GM12878 (cell line): ENCODE measurements at regions not wholly inside any gene's neighbourhood (a gene's known extent, or its start where the extent isn't known, plus 50 kb on each side); places are given as distances from the start of the nearest gene placed in this dataset.

Source experiments
- ATAC-seq: fragments of 200-7000 bp; cut with Tn5 transposase; 3 replicates; pipeline ENCODE4 v1.9.1; 2020; ENCODE audit warnings: mild to moderate bottlenecking, moderate library complexity
- BruUV-seq: library from RNA; stranded (reverse); fragments of 400-500 nt; replicated peaks from 2 replicates; lab custom pipeline; 2021; lab: Mats Ljungman, UMichigan
- CTCF ChIA-PET: fragments of 300-600 bp; sonication (Branson Sonifier 250); formaldehyde crosslinking; extraction: SDS; loops from one replicate; lab custom pipeline; 2021; ENCODE audit warnings: inconsistent platforms; lab: Yijun Ruan, JAX
- POLR2A ChIA-PET: fragments of 350-600 bp; formaldehyde crosslinking; extraction: SDS; loops from one replicate; lab custom pipeline; 2021; ENCODE audit warnings: inconsistent platforms; lab: Charles Lee
- RAD21 ChIA-PET: fragments of 300-600 bp; sonication (Branson Sonifier 250); formaldehyde crosslinking; loops from one replicate; lab custom pipeline; 2023; ENCODE audit warnings: antibody characterized with exemption; ENCODE audit not compliant: unreplicated experiment; lab: Charles Lee
- SMC1A ChIA-PET: fragments of 300-600 bp; sonication (Branson Sonifier 250); formaldehyde crosslinking; loops from one replicate; lab custom pipeline; 2023; ENCODE audit not compliant: unreplicated experiment, uncharacterized antibody; lab: Charles Lee
- DNase-seq: peaks from one replicate; pipeline ENCODE4 v3.0.0-alpha.2; 2011; ENCODE audit warnings: low read depth, low spot score
- FAIRE-seq: peaks from 3 replicates; lab custom pipeline; 2011; peaks lifted over from hg19 to GRCh38; lab: Jason Lieb, UNC
- H2AFZ ChIP-seq: 2 replicates; pipeline ENCODE4 v1.6.0; 2011; ENCODE audit warnings: low read depth, low read length, control low read depth; ENCODE audit not compliant: control insufficient read depth
- H3K27ac ChIP-seq: 2 replicates; pipeline ENCODE4 v1.5.1; 2011; ENCODE audit warnings: control low read depth; ENCODE audit not compliant: control insufficient read depth, insufficient read depth
- H3K27me3 ChIP-seq, 2 experiments: replicated peaks in 1 of 2; 2 replicates each; pipeline versions ENCODE4 v1.6.0 to v1.6.1; 2011; ENCODE audit warnings: low read length in 1 of 2; ENCODE audit not compliant: control insufficient read depth in 2 of 2, insufficient read depth in 2 of 2
- H3K36me3 ChIP-seq, 2 experiments: 2 replicates each; pipeline ENCODE4 v1.5.1; 2011; ENCODE audit warnings: low read length in 1 of 2; ENCODE audit not compliant: control insufficient read depth in 2 of 2, insufficient read depth in 2 of 2
- H3K4me1 ChIP-seq: 2 replicates; pipeline ENCODE4 v1.6.1; 2011; ENCODE audit warnings: mild to moderate bottlenecking, low read length, moderate library complexity, mixed read lengths; ENCODE audit not compliant: control insufficient read depth, insufficient read depth
- H3K4me2 ChIP-seq: 2 replicates; pipeline ENCODE4 v1.6.0; 2011; ENCODE audit warnings: control low read depth; ENCODE audit not compliant: control insufficient read depth, insufficient read depth
- H3K4me3 ChIP-seq: fragments of 200-600 bp; sonication (generic); 2 replicates; pipeline ENCODE4 v1.5.1; 2016
- H3K79me2 ChIP-seq: 2 replicates; pipeline ENCODE4 v1.6.0; 2011; ENCODE audit warnings: low read length; ENCODE audit not compliant: control insufficient read depth, insufficient read depth
- H3K9ac ChIP-seq: 2 replicates; pipeline ENCODE4 v1.8.0; 2011; ENCODE audit warnings: low read length, control low read depth, mixed read lengths; ENCODE audit not compliant: control insufficient read depth, insufficient read depth
- H3K9me3 ChIP-seq: replicated peaks from 3 replicates; pipeline ENCODE4 v1.5.1; 2011; ENCODE audit warnings: mild to moderate bottlenecking, low read length; ENCODE audit not compliant: control insufficient read depth, insufficient read depth
- H4K20me1 ChIP-seq: 2 replicates; pipeline ENCODE4 v1.6.0; 2011; ENCODE audit not compliant: control insufficient read depth, insufficient read depth
- CHD1 ChIP-seq: IDR thresholded peaks from 2 replicates; pipeline ENCODE4 v1.6.1; 2012; ENCODE audit warnings: low read depth, low read length, improper control_type of control experiment
- CHD4 ChIP-seq: fragments of 200-600 bp; sonication (generic); IDR thresholded peaks from 2 replicates; pipeline ENCODE4 v1.6.1; 2016; ENCODE audit warnings: mild to moderate bottlenecking
- ESRRA ChIP-seq: IDR thresholded peaks from 2 replicates; pipeline ENCODE4 v1.6.1; 2012; ENCODE audit warnings: mild to moderate bottlenecking, low read length, improper control_type of control experiment
- HDGF ChIP-seq: fragments of 450-650 bp; IDR thresholded peaks from 2 replicates; pipeline ENCODE4 v1.6.1; 2016; ENCODE audit warnings: antibody characterized with exemption
- MTA2 ChIP-seq: fragments of 450-650 bp; IDR thresholded peaks from 2 replicates; pipeline ENCODE4 v1.6.1; 2016; ENCODE audit warnings: low read depth, mild to moderate bottlenecking, moderate library complexity
- PAX8 ChIP-seq: fragments of 450-650 bp; IDR thresholded peaks from 2 replicates; pipeline ENCODE4 v1.6.1; 2017; ENCODE audit warnings: mild to moderate bottlenecking, moderate library complexity
- PML ChIP-seq: IDR thresholded peaks from 2 replicates; pipeline ENCODE4 v1.6.1; 2012; ENCODE audit warnings: low read length, inconsistent platforms
- POLR2AphosphoS2 ChIP-seq: IDR thresholded peaks from 2 replicates; pipeline ENCODE4 v1.6.1; 2011; ENCODE audit warnings: low read depth, mild to moderate bottlenecking, low read length, improper control_type of control experiment, moderate library complexity
- ZBTB11 ChIP-seq: fragments of 450-650 bp; formaldehyde crosslinking; IDR thresholded peaks from 2 replicates; pipeline ENCODE4 v1.5.0; 2022; ENCODE audit warnings: mild to moderate bottlenecking, missing genetic modification characterization
- ZNF24 ChIP-seq: fragments of 450-650 bp; IDR thresholded peaks from 2 replicates; pipeline ENCODE4 v1.6.1; 2017; ENCODE audit warnings: antibody characterized with exemption, mild to moderate bottlenecking
- WGBS: methylation state at CpG from one replicate; pipeline ENCODE4 v1.1.6; 2016; ENCODE audit warnings: low lambda C conversion rate; ENCODE audit not compliant: insufficient replicate concordance, insufficient coverage; ENCODE audit errors: missing lambda C conversion rate; 5-methylcytosine and 5-hydroxymethylcytosine counted together
- in situ Hi-C: fragments of 300-500 bp; cut with MboI; formaldehyde crosslinking; loops from 9 replicates; pipeline ENCODE4 v1.14.3; 2018; ENCODE audit warnings: mixed read lengths
- intact Hi-C: fragments of 100-400 bp; cut with micrococcal nuclease; formaldehyde crosslinking; loops from one replicate; pipeline ENCODE4 v1.14.2; 2022; ENCODE audit not compliant: unreplicated experiment
- TF ChIP-seq, protein P1 (sequence below): IDR thresholded peaks from 2 replicates; pipeline ENCODE4 v1.6.1; 2011; ENCODE audit warnings: low read depth, mild to moderate bottlenecking, low read length, moderate library complexity, borderline replicate concordance; ENCODE audit errors: extremely low read depth

DNA sequence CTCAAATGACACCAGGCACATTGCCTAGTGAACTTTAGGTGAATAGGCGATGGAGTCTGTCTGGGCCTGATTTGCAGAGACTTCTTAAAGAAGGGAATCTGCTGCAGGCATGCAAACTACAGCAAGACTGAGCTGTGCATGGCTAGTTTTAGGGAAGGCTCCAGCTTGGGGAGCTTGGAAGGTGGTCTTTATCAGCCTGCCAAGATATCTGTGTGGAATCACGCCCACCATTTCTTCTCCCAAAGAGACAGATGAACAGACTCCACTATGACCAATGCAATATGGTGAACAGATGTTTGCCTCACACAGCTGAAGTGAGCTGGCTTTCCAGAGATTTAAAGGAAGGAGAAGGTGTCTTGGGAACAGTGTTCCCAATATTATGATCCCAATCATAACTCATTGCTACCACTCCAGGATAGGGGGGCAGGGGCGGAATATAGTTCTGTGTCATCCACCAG is 129.0 kb upstream of the HMHB1 start:
- ATAC-seq, result no peak

GRCh38 chr5:143682246-143682905 is 129.6 kb upstream of the HMHB1 start:
- CTCF ChIA-PET, result interaction anchor here (0.6 to 3.0 kb wide), 9 partner anchors 8 to 722 kb away, joined by 3 to 13 read pairs (median 3); no protein-coding TSS in a partner anchor
- no peak for DNase-seq
- POLR2A ChIA-PET, result interaction anchor here (0.7 to 1.0 kb wide), 2 partner anchors 11 to 23 kb away, joined by 4 read pairs; no protein-coding TSS in a partner anchor
- in situ Hi-C loops, result no loop called here
- no peaks in the 10 kb centered on the region for H3K27me3 ChIP-seq
- no peak for ATAC-seq
- H3K9me3 ChIP-seq, result no peaks in the 10 kb centered on the region
- no peak for FAIRE-seq
- no peaks in the 10 kb centered on the region for H3K4me1 ChIP-seq
- no peak overlapping the region for H3K4me3 ChIP-seq
- RAD21 ChIA-PET, result interaction anchor here (1.2 to 1.6 kb wide), 3 partner anchors 9 to 278 kb away, joined by 3 to 4 read pairs (median 3); no protein-coding TSS in a partner anchor
- no TSS peak for BruUV-seq
- no peaks in the 10 kb centered on the region for H3K36me3 ChIP-seq
- intact Hi-C loops, result no loop called here
- no peaks in the 10 kb centered on the region for H3K79me2 ChIP-seq
- SMC1A ChIA-PET, result interaction anchor here (0.6 to 2.3 kb wide), 14 partner anchors 8 to 568 kb away, joined by 3 to 10 read pairs (median 3); no protein-coding TSS in a partner anchor
- no peaks in the 10 kb centered on the region for H4K20me1 ChIP-seq
- 100% methylated on average over 2 of the region's 2 CpGs for WGBS
- no peak overlapping the region for H3K4me2 ChIP-seq
- no peak overlapping the region for H3K27ac ChIP-seq
- no peak overlapping the region for H3K9ac ChIP-seq
- H2AFZ ChIP-seq, result no peak overlapping the region
- TF ChIP-seq ZBTB11 (no peak), ZNF24 (no peak), CHD1 (no peak)

More for the DNA sequence above, 129.0 kb upstream of the HMHB1 start:
- no peak for TF ChIP-seq HDGF
- TF ChIP-seq PAX8, result no peak
- TF ChIP-seq, protein P1, sequence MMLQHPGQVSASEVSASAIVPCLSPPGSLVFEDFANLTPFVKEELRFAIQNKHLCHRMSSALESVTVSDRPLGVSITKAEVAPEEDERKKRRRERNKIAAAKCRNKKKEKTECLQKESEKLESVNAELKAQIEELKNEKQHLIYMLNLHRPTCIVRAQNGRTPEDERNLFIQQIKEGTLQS, result no peak
- no peak for TF ChIP-seq CHD4
- TF ChIP-seq PML, result no peak
- TF ChIP-seq POLR2AphosphoS2, result no peak
- TF ChIP-seq ESRRA, result no peak
- TF ChIP-seq MTA2, result no peak
- ChIA-PET CTCF (interaction anchor here (0.7 to 3.0 kb wide), 8 partner anchors 8 to 723 kb away, joined by 3 to 13 read pairs (median 3); no protein-coding TSS in a partner anchor), POLR2A (interaction anchor here (0.7 to 1.0 kb wide), 2 partner anchors 11 to 24 kb away, joined by 4 read pairs; no protein-coding TSS in a partner anchor), SMC1A (interaction anchor here (0.6 to 2.3 kb wide), 16 partner anchors 8 to 568 kb away, joined by 3 to 10 read pairs (median 4); no protein-coding TSS in a partner anchor), RAD21 (interaction anchor here (1.2 to 1.6 kb wide), 3 partner anchors 8 to 278 kb away, joined by 3 to 4 read pairs (median 3); no protein-coding TSS in a partner anchor)
- H3K4me3 ChIP-seq, result no peak overlapping the region
- H3K4me1 ChIP-seq, result no peaks in the 10 kb centered on the region
- H3K9me3 ChIP-seq, result no peaks in the 10 kb centered on the region
- no peak for FAIRE-seq
- no peak overlapping the region for H3K4me2 ChIP-seq
- H4K20me1 ChIP-seq, result no peaks in the 10 kb centered on the region
- no peak for DNase-seq
- H3K36me3 ChIP-seq, result no peaks in the 10 kb centered on the region
- WGBS, result 42% methylated on average over 3 of the region's 3 CpGs
- no peak overlapping the region for H3K9ac ChIP-seq
- BruUV-seq, result no TSS peak
- in situ Hi-C loops (no loop called here), intact Hi-C loops (no loop called here)
- no peaks in the 10 kb centered on the region for H3K27me3 ChIP-seq
- no peak overlapping the region for H3K27ac ChIP-seq
- H2AFZ ChIP-seq, result no peak overlapping the region
- no peaks in the 10 kb centered on the region for H3K79me2 ChIP-seq
